ENCODE measurements at regions not wholly inside any gene's neighbourhood (a gene's known extent, or its start where the extent isn't known, plus 50 kb on each side); places are given as distances from the start of the nearest gene placed in this dataset.

DNA sequence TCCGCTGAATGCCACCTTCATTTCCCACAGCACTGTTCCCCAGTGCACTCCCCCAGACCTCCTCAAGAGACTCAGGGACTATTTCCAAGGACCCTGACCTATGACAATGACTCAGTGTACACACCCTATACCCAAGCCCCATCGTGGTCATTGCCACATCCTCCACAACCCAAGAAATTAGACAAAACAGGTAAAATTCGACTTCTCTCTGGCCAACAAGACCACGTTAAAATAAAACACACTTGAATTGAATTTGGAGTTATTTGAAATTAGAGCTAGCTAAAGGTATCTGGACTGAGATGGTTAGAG lies 126.4 kb upstream of the NCK2 start:
- no peak overlapping the region for H3K4me2 ChIP-seq (ENCODE audit: extremely low read depth, insufficient read depth, low read length)
- H2AFZ ChIP-seq (ENCODE audit: low read length): no peak overlapping the region
- H4K20me1 ChIP-seq (ENCODE audit: control insufficient read depth, extremely low read depth, insufficient read depth, low read length): no peaks in the 10 kb centered on the region
- DNase-seq (ENCODE audit: low read depth in 2 of 2): no peak
- no peak for TF ChIP-seq EZH2 (IDR thresholded peaks at IDR 0.05; ENCODE audit: low read length, missing control alignments)
- no peak overlapping the region for H3K9ac ChIP-seq (ENCODE audit: insufficient read depth, low read length)
- H3K36me3 ChIP-seq (ENCODE audit: control insufficient read depth, insufficient read depth, low read length): no peaks in the 10 kb centered on the region
- no peak overlapping the region for H3K4me3 ChIP-seq (replicated peaks in 1 of 4; ENCODE audit: control extremely low read depth in 1 of 4, insufficient read depth in 1 of 4, low read depth in 3 of 4, low read length in 4 of 4)
- no peaks in the 10 kb centered on the region for H3K27me3 ChIP-seq (ENCODE audit: control insufficient read depth, insufficient read depth, low read length)
- H3K4me1 ChIP-seq (ENCODE audit: control insufficient read depth, extremely low read depth, insufficient read depth, low read length): no peaks in the 10 kb centered on the region
- no peak overlapping the region for H3K27ac ChIP-seq (ENCODE audit: insufficient read depth, low read length)
- H3K79me2 ChIP-seq (ENCODE audit: control insufficient read depth, insufficient read depth, low read length): no peaks in the 10 kb centered on the region
- H3K9me3 ChIP-seq (ENCODE audit: control insufficient read depth, insufficient read depth, low read depth, low read length): no peaks in the 10 kb centered on the region

DNA sequence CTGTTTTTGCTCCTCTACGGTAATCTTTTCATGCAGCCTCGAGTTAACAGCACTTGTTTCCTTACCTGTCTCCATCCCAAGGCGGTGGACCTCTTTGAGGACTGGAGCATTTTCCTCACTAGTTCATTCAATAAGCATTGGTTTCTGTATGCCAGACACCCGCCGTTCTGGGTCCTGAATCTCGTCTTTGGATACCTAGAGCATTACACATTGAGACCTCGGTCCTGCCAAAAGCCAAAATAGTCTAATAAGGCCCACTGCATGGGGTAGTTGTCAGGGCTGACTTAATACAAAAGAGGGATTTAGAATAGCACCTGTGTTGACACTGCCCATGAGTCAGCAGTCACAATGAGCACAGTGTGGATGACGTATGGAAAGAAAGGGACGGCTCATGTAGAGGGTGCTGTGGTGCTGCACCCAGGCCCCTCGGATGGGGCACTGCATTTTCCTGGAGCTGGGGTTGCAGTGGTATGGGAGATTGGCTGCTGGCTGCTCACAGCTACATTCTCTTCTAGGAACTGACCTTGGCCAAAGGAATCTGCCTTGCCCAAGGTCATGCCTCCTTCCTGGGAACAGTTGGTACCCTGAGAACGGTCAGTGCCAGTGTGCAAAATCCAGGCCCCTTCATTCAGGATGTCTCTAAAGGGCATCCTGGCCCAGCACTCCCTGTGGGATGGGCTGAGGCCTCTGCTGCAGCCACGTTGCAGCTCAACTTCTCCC lies 126.9 kb upstream of the NCK2 start:
- Histone ChIP-seq H3K27ac (ENCODE audit: insufficient read depth, low read length) (no peak overlapping the region), H3K4me2 (ENCODE audit: extremely low read depth, insufficient read depth, low read length) (no peak overlapping the region), H3K9me3 (ENCODE audit: control insufficient read depth, insufficient read depth, low read depth, low read length) (no peaks in the 10 kb centered on the region), H3K27me3 (ENCODE audit: control insufficient read depth, insufficient read depth, low read length) (no peaks in the 10 kb centered on the region), H4K20me1 (ENCODE audit: control insufficient read depth, extremely low read depth, insufficient read depth, low read length) (no peaks in the 10 kb centered on the region), H3K4me3 (replicated peaks in 1 of 4; ENCODE audit: control extremely low read depth in 1 of 4, insufficient read depth in 1 of 4, low read depth in 3 of 4, low read length in 4 of 4) (no peak overlapping the region), H3K79me2 (ENCODE audit: control insufficient read depth, insufficient read depth, low read length) (no peaks in the 10 kb centered on the region), H2AFZ (ENCODE audit: low read length) (no peak overlapping the region), H3K4me1 (ENCODE audit: control insufficient read depth, extremely low read depth, insufficient read depth, low read length) (no peaks in the 10 kb centered on the region), H3K9ac (ENCODE audit: insufficient read depth, low read length) (no peak overlapping the region), H3K36me3 (ENCODE audit: control insufficient read depth, insufficient read depth, low read length) (no peaks in the 10 kb centered on the region)
- no peak for TF ChIP-seq EZH2 (IDR thresholded peaks at IDR 0.05; ENCODE audit: low read length, missing control alignments)
- TF ChIP-seq, protein P1, sequence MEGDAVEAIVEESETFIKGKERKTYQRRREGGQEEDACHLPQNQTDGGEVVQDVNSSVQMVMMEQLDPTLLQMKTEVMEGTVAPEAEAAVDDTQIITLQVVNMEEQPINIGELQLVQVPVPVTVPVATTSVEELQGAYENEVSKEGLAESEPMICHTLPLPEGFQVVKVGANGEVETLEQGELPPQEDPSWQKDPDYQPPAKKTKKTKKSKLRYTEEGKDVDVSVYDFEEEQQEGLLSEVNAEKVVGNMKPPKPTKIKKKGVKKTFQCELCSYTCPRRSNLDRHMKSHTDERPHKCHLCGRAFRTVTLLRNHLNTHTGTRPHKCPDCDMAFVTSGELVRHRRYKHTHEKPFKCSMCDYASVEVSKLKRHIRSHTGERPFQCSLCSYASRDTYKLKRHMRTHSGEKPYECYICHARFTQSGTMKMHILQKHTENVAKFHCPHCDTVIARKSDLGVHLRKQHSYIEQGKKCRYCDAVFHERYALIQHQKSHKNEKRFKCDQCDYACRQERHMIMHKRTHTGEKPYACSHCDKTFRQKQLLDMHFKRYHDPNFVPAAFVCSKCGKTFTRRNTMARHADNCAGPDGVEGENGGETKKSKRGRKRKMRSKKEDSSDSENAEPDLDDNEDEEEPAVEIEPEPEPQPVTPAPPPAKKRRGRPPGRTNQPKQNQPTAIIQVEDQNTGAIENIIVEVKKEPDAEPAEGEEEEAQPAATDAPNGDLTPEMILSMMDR (conservative IDR thresholded peaks at IDR 0.05 in 1 of 2, IDR thresholded peaks at IDR 0.05 in 1 of 2; ENCODE audit: low read depth in 1 of 2, low read length in 2 of 2): no peak
- DNase-seq (ENCODE audit: low read depth in 2 of 2): no peak

DNA sequence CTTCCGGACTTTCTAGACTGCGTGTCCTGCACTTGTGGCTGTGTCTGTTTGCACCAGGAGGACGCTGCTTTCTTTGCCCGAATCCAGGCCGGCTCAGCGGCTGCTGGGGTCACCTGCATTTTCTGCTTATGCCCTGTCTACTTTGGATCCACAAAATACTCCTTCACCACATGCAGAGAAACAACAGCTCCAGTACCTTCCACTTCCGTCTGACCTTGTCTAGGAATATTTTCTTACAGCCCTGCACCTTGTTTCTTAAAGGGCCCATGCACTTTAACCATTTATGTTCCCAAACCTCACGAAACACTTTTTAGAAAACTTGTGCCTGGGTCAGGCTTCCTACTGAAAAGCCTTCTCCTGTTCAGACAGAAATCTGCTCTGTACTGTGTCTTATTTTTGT lies 129.4 kb upstream of the NCK2 start:
- H3K4me1 ChIP-seq (ENCODE audit: control insufficient read depth, extremely low read depth, insufficient read depth, low read length): no peaks in the 10 kb centered on the region
- no peak overlapping the region for H3K27ac ChIP-seq (ENCODE audit: insufficient read depth, low read length)
- DNase-seq (ENCODE audit: low read depth in 2 of 2): no peak
- H3K36me3 ChIP-seq (ENCODE audit: control insufficient read depth, insufficient read depth, low read length): no peaks in the 10 kb centered on the region
- no peaks in the 10 kb centered on the region for H3K79me2 ChIP-seq (ENCODE audit: control insufficient read depth, insufficient read depth, low read length)
- no peak overlapping the region for H3K4me3 ChIP-seq (replicated peaks in 1 of 4; ENCODE audit: control extremely low read depth in 1 of 4, insufficient read depth in 1 of 4, low read depth in 3 of 4, low read length in 4 of 4)
- H3K27me3 ChIP-seq (ENCODE audit: control insufficient read depth, insufficient read depth, low read length): no peaks in the 10 kb centered on the region
- TF ChIP-seq, protein P1 (conservative IDR thresholded peaks at IDR 0.05 in 1 of 2, IDR thresholded peaks at IDR 0.05 in 1 of 2; ENCODE audit: low read depth in 1 of 2, low read length in 2 of 2): no peak
- TF ChIP-seq EZH2 (IDR thresholded peaks at IDR 0.05; ENCODE audit: low read length, missing control alignments): no peak
- no peak overlapping the region for H3K4me2 ChIP-seq (ENCODE audit: extremely low read depth, insufficient read depth, low read length)
- H3K9ac ChIP-seq (ENCODE audit: insufficient read depth, low read length): no peak overlapping the region
- no peaks in the 10 kb centered on the region for H3K9me3 ChIP-seq (ENCODE audit: control insufficient read depth, insufficient read depth, low read depth, low read length)
- no peaks in the 10 kb centered on the region for H4K20me1 ChIP-seq (ENCODE audit: control insufficient read depth, extremely low read depth, insufficient read depth, low read length)
- H2AFZ ChIP-seq (ENCODE audit: low read length): no peak overlapping the region
